GM03348 (cell line): ENCODE measurements at regions not wholly inside any gene's neighbourhood (a gene's known extent, or its start where the extent isn't known, plus 50 kb on each side); places are given as distances from the start of the nearest gene placed in this dataset.
"Not testable (repeated sequence)": the region's sequence is repeated elsewhere in the genome, so short reads cannot be mapped to it uniquely, and the experiment has no call there.

ENCODE experiments used
- DNase-seq: peaks from one replicate; pipeline ENCODE4 v3.0.0; 2012; ENCODE audit warnings: low spot score

- DNase-seq = not testable (repeated sequence)
These were observed 88.6 kb upstream of the NFIL3 start for GRCh38 chr9:91512235-91512634.

GRCh38 chr9:91503673-91504081 lies 80.0 kb upstream of the NFIL3 start:
- no peak for DNase-seq

GRCh38 chr9:91502913-91503672 lies 79.5 kb upstream of the NFIL3 start:
- DNase-seq = no peak

- no peak for DNase-seq
These were observed 78.8 kb upstream of the NFIL3 start for GRCh38 chr9:91502475-91502874.

GRCh38 chr9:91500509-91501014 lies 76.9 kb upstream of the NFIL3 start:
- peak; percentile 68 for DNase-seq

- no peak for DNase-seq
These were observed 72.7 kb upstream of the NFIL3 start for GRCh38 chr9:91496351-91496750.

GRCh38 chr9:91495450-91495849 lies 71.8 kb upstream of the NFIL3 start:
- DNase-seq = peak; percentile 79

GRCh38 chr9:91494751-91495150 lies 71.1 kb upstream of the NFIL3 start:
- DNase-seq = no peak

- no peak for DNase-seq
These were observed 68.6 kb upstream of the NFIL3 start for GRCh38 chr9:91492237-91492636.

- no peak for DNase-seq
These were observed 68.0 kb upstream of the NFIL3 start for GRCh38 chr9:91491624-91492023.

GRCh38 chr9:91489361-91489899 lies 65.8 kb upstream of the NFIL3 start:
- peak; percentile 46 for DNase-seq

- no peak for DNase-seq
These were observed 64.7 kb upstream of the NFIL3 start for GRCh38 chr9:91488341-91488740.

GRCh38 chr9:91486699-91487497 lies 63.3 kb upstream of the NFIL3 start:
- DNase-seq = peak; percentile 47

GRCh38 chr9:91485006-91485405 lies 61.4 kb upstream of the NFIL3 start:
- DNase-seq = no peak

GRCh38 chr9:91483835-91484234 lies 60.2 kb upstream of the NFIL3 start:
- no peak for DNase-seq

- peak; percentile 81 for DNase-seq
These were observed 59.6 kb upstream of the NFIL3 start for GRCh38 chr9:91483189-91483691.

- no peak for DNase-seq
These were observed 58.3 kb upstream of the NFIL3 start for GRCh38 chr9:91481972-91482371.

- DNase-seq = no peak
These were observed 53.5 kb upstream of the NFIL3 start for GRCh38 chr9:91477106-91477505.

GRCh38 chr9:91474656-91475055 lies 51.0 kb upstream of the NFIL3 start:
- no peak for DNase-seq
